ENCODE measurements at regions not wholly inside any gene's neighbourhood (a gene's known extent, or its start where the extent isn't known, plus 50 kb on each side); places are given as distances from the start of the nearest gene placed in this dataset.
A peak's percentile ranks its signal among the peaks of the same experiment; 100 is the strongest.

GRCh38 chr17:77428020-77428748 lies 287.4 kb downstream of the SEC14L1 start:
- Histone ChIP-seq H2AFZ (ENCODE audit: low read length) (no peak overlapping the region), H3K79me2 (ENCODE audit: low read length) (peaks cover 84% of the 10 kb centered on the region), H3K9ac (ENCODE audit: low read length) (peak overlapping the region; percentile 47), H3K4me1 (ENCODE audit: insufficient read depth, low read length) (peaks cover 69% of the 10 kb centered on the region), H3F3A (ENCODE audit: low read length, unreplicated experiment) (peaks cover 11% of the 10 kb centered on the region), H3K9me3 (ENCODE audit: low read length) (no peaks in the 10 kb centered on the region), H3K4me3 (ENCODE audit: low read length) (no peak overlapping the region), H3K9me2 (replicated peaks; ENCODE audit: low read length) (no peaks in the 10 kb centered on the region), H3K27ac (ENCODE audit: low read length) (peak overlapping the region; percentile 87), H4K20me1 (ENCODE audit: low read length) (peaks cover 6% of the 10 kb centered on the region; the same call in 1 of the 2 replicates), H3K4me2 (ENCODE audit: low read length) (peak overlapping the region; percentile 68), H3K36me3 (ENCODE audit: low read depth, low read length) (peaks cover 6% of the 10 kb centered on the region; the same call in 1 of the 2 replicates), H3K27me3 (ENCODE audit: low read length) (no peaks in the 10 kb centered on the region)
- ChIA-PET CTCF (interaction anchor here (1.0 to 1.1 kb wide), 2 partner anchors 28 to 97 kb away, joined by 3 read pairs; no protein-coding TSS in a partner anchor), POLR2A (ENCODE audit: unreplicated experiment) (interaction anchor here (0.5 to 1.2 kb wide), 3 partner anchors 17 to 142 kb away, joined by 3 to 6 read pairs (median 4); no protein-coding TSS in a partner anchor)
- DNase-seq (no peak), ATAC-seq (no peak)
- TF ChIP-seq EZH2 (IDR thresholded peaks at IDR 0.05; ENCODE audit: low read length, unreplicated experiment) = no peak
- TF ChIP-seq CTCF (conservative IDR thresholded peaks at IDR 0.05; ENCODE audit: low read depth, low read length) = no peak
- no peak for TF ChIP-seq EZH2phosphoT487 (IDR thresholded peaks at IDR 0.05; ENCODE audit: borderline replicate concordance, low read length)
- intact Hi-C loops (cut with micrococcal nuclease) = loop anchor here (5.0 kb wide), 1 partner anchor 69 kb away; no protein-coding TSS in a partner anchor
- no TSS peak for BruUV-seq (replicated peaks)

GRCh38 chr17:77428749-77429368 lies 288.1 kb downstream of the SEC14L1 start:
- intact Hi-C loops (cut with micrococcal nuclease) = loop anchor here (5.0 kb wide), 1 partner anchor 68 kb away; no protein-coding TSS in a partner anchor
- Histone ChIP-seq H3F3A (ENCODE audit: low read length, unreplicated experiment) (peaks cover 11% of the 10 kb centered on the region), H2AFZ (ENCODE audit: low read length) (no peak overlapping the region), H3K9me2 (replicated peaks; ENCODE audit: low read length) (no peaks in the 10 kb centered on the region), H3K4me2 (ENCODE audit: low read length) (no peak overlapping the region), H3K79me2 (ENCODE audit: low read length) (peaks cover 86% of the 10 kb centered on the region), H3K9me3 (ENCODE audit: low read length) (no peaks in the 10 kb centered on the region), H3K27me3 (ENCODE audit: low read length) (no peaks in the 10 kb centered on the region), H3K36me3 (ENCODE audit: low read depth, low read length) (peaks cover 6% of the 10 kb centered on the region; the same call in 1 of the 2 replicates), H3K4me3 (ENCODE audit: low read length) (no peak overlapping the region), H3K27ac (ENCODE audit: low read length) (peak overlapping the region; percentile 87), H3K9ac (ENCODE audit: low read length) (no peak overlapping the region), H3K4me1 (ENCODE audit: insufficient read depth, low read length) (peaks cover 63% of the 10 kb centered on the region), H4K20me1 (ENCODE audit: low read length) (peaks cover 11% of the 10 kb centered on the region)
- ATAC-seq (no peak), DNase-seq (no peak)
- POLR2A ChIA-PET (ENCODE audit: unreplicated experiment) = interaction anchor here (0.5 kb wide), 1 partner anchor 20 kb away, joined by 6 read pairs; no protein-coding TSS in a partner anchor
- CTCF ChIA-PET = interaction anchor here (1.1 kb wide), 1 partner anchor 98 kb away, joined by 3 read pairs; no protein-coding TSS in a partner anchor
- no TSS peak for BruUV-seq (replicated peaks)
- TF ChIP-seq EZH2phosphoT487 (IDR thresholded peaks at IDR 0.05; ENCODE audit: borderline replicate concordance, low read length) (no peak), CTCF (conservative IDR thresholded peaks at IDR 0.05; ENCODE audit: low read depth, low read length) (no peak), EZH2 (IDR thresholded peaks at IDR 0.05; ENCODE audit: low read length, unreplicated experiment) (no peak)

Data from PC-3 (cell line).